GM23338 (cell line): ENCODE measurements at regions not wholly inside any gene's neighbourhood (a gene's known extent, or its start where the extent isn't known, plus 50 kb on each side); places are given as distances from the start of the nearest gene placed in this dataset.

Source experiments
- CREB1 ChIP-seq: fragments of 250-450 bp; sonication (Bioruptor Pico); IDR thresholded peaks from 2 replicates; pipeline ENCODE4 v1.5.0; 2020; ENCODE audit warnings: low read depth, mild to moderate bottlenecking, moderate library complexity
- CTCF ChIP-seq, 2 experiments: fragments of 200-600 bp in 1 of 2; sonication (generic) in 1 of 2; conservative IDR thresholded peaks; 2 replicates each; pipeline versions ENCODE4 v1.5.1 to v1.6.1; 2016 to 2017; ENCODE audit warnings: antibody characterized with exemption in 2 of 2, low read depth in 2 of 2, mild to moderate bottlenecking in 2 of 2, moderate library complexity in 1 of 2
- ETS1 ChIP-seq: IDR thresholded peaks from 2 replicates; pipeline ENCODE4 v1.6.1; 2016; ENCODE audit warnings: antibody characterized with exemption
- EZH2 ChIP-seq: fragments of 200-600 bp; sonication (generic); IDR thresholded peaks from one replicate; pipeline ENCODE4 v1.8.0; 2017; ENCODE audit warnings: antibody characterized with exemption, mild to moderate bottlenecking, low read depth; ENCODE audit not compliant: unreplicated experiment
- EZH2phosphoT487 ChIP-seq: fragments of 200-600 bp; sonication (generic); IDR thresholded peaks from one replicate; pipeline ENCODE4 v1.8.1; 2018; ENCODE audit warnings: antibody characterized with exemption; ENCODE audit not compliant: unreplicated experiment
- JUNB ChIP-seq: IDR thresholded peaks from one replicate; pipeline ENCODE4 v1.6.1; 2016; ENCODE audit warnings: antibody characterized with exemption; ENCODE audit not compliant: unreplicated experiment
- NANOG ChIP-seq: IDR thresholded peaks from 2 replicates; pipeline ENCODE4 v1.6.1; 2016; ENCODE audit warnings: antibody characterized with exemption, borderline replicate concordance
- POLR2AphosphoS5 ChIP-seq: IDR thresholded peaks from 2 replicates; pipeline ENCODE4 v1.6.1; 2016; ENCODE audit warnings: antibody characterized with exemption, low read depth
- REST ChIP-seq: IDR thresholded peaks from one replicate; pipeline ENCODE4 v1.6.1; 2018; ENCODE audit warnings: antibody characterized with exemption; ENCODE audit not compliant: unreplicated experiment
- STAT1 ChIP-seq: IDR thresholded peaks from one replicate; pipeline ENCODE4 v1.6.1; 2016; ENCODE audit warnings: antibody characterized with exemption; ENCODE audit not compliant: unreplicated experiment
- ZNF114 ChIP-seq: fragments of 250-450 bp; sonication (Bioruptor Pico); IDR thresholded peaks from 2 replicates; pipeline ENCODE4 v1.5.0; 2020; ENCODE audit warnings: mild to moderate bottlenecking, moderate library complexity
- ZNF331 ChIP-seq: fragments of 250-450 bp; sonication (Bioruptor Pico); IDR thresholded peaks from 2 replicates; pipeline ENCODE4 v1.5.0; 2020; ENCODE audit warnings: low read depth, mild to moderate bottlenecking, moderate library complexity
- ZNF462 ChIP-seq: fragments of 250-450 bp; sonication (Bioruptor Pico); IDR thresholded peaks from 2 replicates; pipeline ENCODE4 v1.5.0; 2020; ENCODE audit warnings: mild to moderate bottlenecking, moderate library complexity

- TF ChIP-seq EZH2: no peak
- TF ChIP-seq CTCF (conservative IDR thresholded peaks at IDR 0.05; ENCODE audit: low read depth in 2 of 2): no peak
- TF ChIP-seq CREB1 (CRISPR knock-in tag): no peak
- no peak for TF ChIP-seq REST
- TF ChIP-seq EZH2phosphoT487: no peak
- no peak for TF ChIP-seq JUNB
- TF ChIP-seq ZNF331 (CRISPR knock-in tag): no peak
- no peak; the same call in none of the 2 replicates for TF ChIP-seq POLR2AphosphoS5
- no peak for TF ChIP-seq STAT1
- no peak for TF ChIP-seq ZNF462 (CRISPR knock-in tag)
- no peak for TF ChIP-seq ETS1
- no peak for TF ChIP-seq NANOG
- TF ChIP-seq ZNF114 (CRISPR knock-in tag): no peak
These were observed 104.2 kb upstream of the CDH11 start for GRCh38 chr16:65226077-65226476.
